H1 (cell line): ENCODE measurements at regions not wholly inside any gene's neighbourhood (a gene's known extent, or its start where the extent isn't known, plus 50 kb on each side); places are given as distances from the start of the nearest gene placed in this dataset.

Experiments used
- CHD7 ChIP-seq: fragments of 300-600 bp; sonication (generic); IDR thresholded peaks from 2 replicates; pipeline ENCODE4 v1.7.1; 2012; ENCODE audit warnings: low read length, moderate library complexity, mild to moderate bottlenecking, inconsistent platforms; ENCODE audit not compliant: insufficient replicate concordance
- E2F6 ChIP-seq: IDR thresholded peaks from 2 replicates; pipeline ENCODE4 v1.6.1; 2012; ENCODE audit warnings: inconsistent platforms

- TF ChIP-seq CHD7 (no peak), E2F6 (no peak)
Observed at GRCh38 chr13:71378961-71379905, 487.8 kb downstream of the DACH1 start (continued).
